ENCODE measurements at regions not wholly inside any gene's neighbourhood (a gene's known extent, or its start where the extent isn't known, plus 50 kb on each side); places are given as distances from the start of the nearest gene placed in this dataset.

GRCh38 chr2:155372969-155373368 is 674.5 kb downstream of the KCNJ3 start:
- Histone ChIP-seq H3K4me2 (ENCODE audit: low read length) (no peak overlapping the region), H4K20me1 (ENCODE audit: insufficient read depth, low read length) (no peaks in the 10 kb centered on the region), H3K79me2 (ENCODE audit: insufficient read depth, low read depth, low read length) (no peaks in the 10 kb centered on the region), H3K9me3 (ENCODE audit: low read length) (no peaks in the 10 kb centered on the region), H2AFZ (ENCODE audit: low read length) (no peak overlapping the region), H3K9me2 (ENCODE audit: insufficient read depth, low read length) (no peaks in the 10 kb centered on the region), H3K36me3 (ENCODE audit: insufficient read depth, low read length) (no peaks in the 10 kb centered on the region), H3K4me1 (ENCODE audit: insufficient read depth, low read length, poor library complexity, severe bottlenecking) (no peaks in the 10 kb centered on the region), H3K27ac (ENCODE audit: low read depth, low read length, poor library complexity, severe bottlenecking) (no peak overlapping the region), H3K4me3 (ENCODE audit: low read depth, low read length, poor library complexity, severe bottlenecking) (no peak overlapping the region)
- TF ChIP-seq CTCF (conservative IDR thresholded peaks at IDR 0.05; ENCODE audit: low read length) (peak; percentile 73), EZH2phosphoT487 (IDR thresholded peaks at IDR 0.05; ENCODE audit: borderline replicate concordance, low read depth, low read length) (no peak)
- CTCF ChIA-PET (ENCODE audit: unreplicated experiment): no interaction called here
- POLR2A ChIA-PET: interaction anchor here (0.6 to 1.0 kb wide), 2 partner anchors 11 to 12 kb away, joined by 3 to 5 read pairs; no protein-coding TSS in a partner anchor
- intact Hi-C loops (cut with micrococcal nuclease; ENCODE audit: unreplicated experiment): loop anchor here (10.0 kb wide), 2 partner anchors 1522 to 1822 kb away; no protein-coding TSS in a partner anchor
- no TSS peak for BruUV-seq (replicated peaks)
- peak; percentile 22 for DNase-seq (ENCODE audit: low spot score)

GRCh38 chr2:155368934-155369333 is 670.4 kb downstream of the KCNJ3 start:
- H3K4me1 ChIP-seq (ENCODE audit: insufficient read depth, low read length, poor library complexity, severe bottlenecking): no peaks in the 10 kb centered on the region
- no peak overlapping the region for H3K4me3 ChIP-seq (ENCODE audit: low read depth, low read length, poor library complexity, severe bottlenecking)
- no peaks in the 10 kb centered on the region for H3K9me3 ChIP-seq (ENCODE audit: low read length)
- H2AFZ ChIP-seq (ENCODE audit: low read length): no peak overlapping the region
- POLR2A ChIA-PET: no interaction called here
- no peak overlapping the region for H3K4me2 ChIP-seq (ENCODE audit: low read length)
- no peak overlapping the region for H3K27ac ChIP-seq (ENCODE audit: low read depth, low read length, poor library complexity, severe bottlenecking)
- CTCF ChIA-PET (ENCODE audit: unreplicated experiment): no interaction called here
- no TSS peak for BruUV-seq (replicated peaks)
- intact Hi-C loops (cut with micrococcal nuclease; ENCODE audit: unreplicated experiment): no loop called here
- no peaks in the 10 kb centered on the region for H3K36me3 ChIP-seq (ENCODE audit: insufficient read depth, low read length)
- TF ChIP-seq EZH2phosphoT487 (IDR thresholded peaks at IDR 0.05; ENCODE audit: borderline replicate concordance, low read depth, low read length) (no peak), CTCF (conservative IDR thresholded peaks at IDR 0.05; ENCODE audit: low read length) (peak; percentile 69)
- no peaks in the 10 kb centered on the region for H3K9me2 ChIP-seq (ENCODE audit: insufficient read depth, low read length)
- no peaks in the 10 kb centered on the region for H3K79me2 ChIP-seq (ENCODE audit: insufficient read depth, low read depth, low read length)
- DNase-seq (ENCODE audit: low spot score): peak; percentile 34
- no peaks in the 10 kb centered on the region for H4K20me1 ChIP-seq (ENCODE audit: insufficient read depth, low read length)

GRCh38 chr2:155364766-155365165 is 666.3 kb downstream of the KCNJ3 start:
- TF ChIP-seq CTCF (conservative IDR thresholded peaks at IDR 0.05; ENCODE audit: low read length): no peak
- TF ChIP-seq EZH2phosphoT487 (IDR thresholded peaks at IDR 0.05; ENCODE audit: borderline replicate concordance, low read depth, low read length): no peak
- Histone ChIP-seq H3K4me2 (ENCODE audit: low read length) (no peak overlapping the region), H3K9me3 (ENCODE audit: low read length) (no peaks in the 10 kb centered on the region), H3K79me2 (ENCODE audit: insufficient read depth, low read depth, low read length) (no peaks in the 10 kb centered on the region), H3K4me1 (ENCODE audit: insufficient read depth, low read length, poor library complexity, severe bottlenecking) (no peaks in the 10 kb centered on the region), H3K9me2 (ENCODE audit: insufficient read depth, low read length) (no peaks in the 10 kb centered on the region), H2AFZ (ENCODE audit: low read length) (no peak overlapping the region), H3K36me3 (ENCODE audit: insufficient read depth, low read length) (no peaks in the 10 kb centered on the region), H4K20me1 (ENCODE audit: insufficient read depth, low read length) (no peaks in the 10 kb centered on the region), H3K27ac (ENCODE audit: low read depth, low read length, poor library complexity, severe bottlenecking) (no peak overlapping the region), H3K4me3 (ENCODE audit: low read depth, low read length, poor library complexity, severe bottlenecking) (no peak overlapping the region)
- ChIA-PET CTCF (ENCODE audit: unreplicated experiment) (no interaction called here), POLR2A (interaction anchor here (0.6 to 0.9 kb wide), 2 partner anchors 18 to 315 kb away, joined by 3 to 4 read pairs; no protein-coding TSS in a partner anchor)
- no peak for DNase-seq (ENCODE audit: low spot score)
- intact Hi-C loops (cut with micrococcal nuclease; ENCODE audit: unreplicated experiment): no loop called here
- no TSS peak for BruUV-seq (replicated peaks)
